SKM-1 treated with dmso at 0.1 percent for 144 hours (cell line): ENCODE measurements at regions not wholly inside any gene's neighbourhood (a gene's known extent, or its start where the extent isn't known, plus 50 kb on each side); places are given as distances from the start of the nearest gene placed in this dataset.
"Not testable (repeated sequence)": the region's sequence is repeated elsewhere in the genome, so short reads cannot be mapped to it uniquely, and the experiment has no call there.

Experiments used
- DNase-seq: peaks from one replicate; lab custom pipeline; 2025; ENCODE audit not compliant: unreplicated experiment; lab: John Stamatoyannopoulos, UW

- no peak for DNase-seq
Measured at GRCh38 chr6:74439123-74439811, 743.3 kb downstream of the CD109 start.

- DNase-seq = not testable (repeated sequence)
Measured at GRCh38 chr6:74438395-74438794, 742.4 kb downstream of the CD109 start.

- no peak for DNase-seq
Measured at GRCh38 chr6:74434171-74434570, 738.2 kb downstream of the CD109 start.

GRCh38 chr6:74431873-74432580 is 736.0 kb downstream of the CD109 start:
- DNase-seq = no peak

GRCh38 chr6:74420221-74420620 is 724.2 kb downstream of the CD109 start:
- DNase-seq = no peak

- DNase-seq = no peak
Measured at GRCh38 chr6:74415056-74415455, 719.1 kb downstream of the CD109 start.

- no peak for DNase-seq
Measured at GRCh38 chr6:74410630-74411029, 714.6 kb downstream of the CD109 start.

GRCh38 chr6:74409447-74409846 is 713.4 kb downstream of the CD109 start:
- no peak for DNase-seq

- DNase-seq = no peak
Measured at GRCh38 chr6:74408844-74409243, 712.8 kb downstream of the CD109 start.

GRCh38 chr6:74404366-74404765 is 708.4 kb downstream of the CD109 start:
- DNase-seq = no peak

- no peak for DNase-seq
Measured at GRCh38 chr6:74402781-74403180, 706.8 kb downstream of the CD109 start.

- not testable (repeated sequence) for DNase-seq
Measured at GRCh38 chr6:74378437-74378836, 682.4 kb downstream of the CD109 start.

- no peak for DNase-seq
Measured at GRCh38 chr6:74369556-74369993, 673.6 kb downstream of the CD109 start.

GRCh38 chr6:74368746-74369145 is 672.7 kb downstream of the CD109 start:
- no peak for DNase-seq

- no peak for DNase-seq
Measured at GRCh38 chr6:74366634-74367033, 670.6 kb downstream of the CD109 start.

GRCh38 chr6:74362391-74362790 is 666.4 kb downstream of the CD109 start:
- DNase-seq = no peak

GRCh38 chr6:74357321-74357720 is 661.3 kb downstream of the CD109 start:
- no peak for DNase-seq

GRCh38 chr6:74356391-74356790 is 660.4 kb downstream of the CD109 start:
- no peak for DNase-seq

GRCh38 chr6:74346936-74347535 is 651.0 kb downstream of the CD109 start:
- no peak for DNase-seq

- no peak for DNase-seq
Measured at GRCh38 chr6:74343804-74344203, 647.8 kb downstream of the CD109 start.

- DNase-seq = not testable (repeated sequence)
Measured at GRCh38 chr6:74343321-74343720, 647.3 kb downstream of the CD109 start.

- no peak for DNase-seq
Measured at GRCh38 chr6:74334722-74335121, 638.7 kb downstream of the CD109 start.
